Keratinocyte (primary cell): ENCODE measurements at regions not wholly inside any gene's neighbourhood (a gene's known extent, or its start where the extent isn't known, plus 50 kb on each side); places are given as distances from the start of the nearest gene placed in this dataset.

ENCODE experiments used
- DNase-seq: peaks from one replicate; pipeline ENCODE4 v3.0.0-alpha.2; 2011; ENCODE audit warnings: low read depth, missing footprints, low spot score
- FAIRE-seq: peaks from 2 replicates; lab custom pipeline; 2011; peaks lifted over from hg19 to GRCh38; lab: Jason Lieb, UNC
- H2AFZ ChIP-seq: 2 replicates; pipeline ENCODE4 v1.6.0; 2012; ENCODE audit warnings: low read length, control low read depth, inconsistent platforms; ENCODE audit not compliant: control insufficient read depth
- H3K27ac ChIP-seq: 2 replicates; pipeline ENCODE4 v1.5.1; 2011; ENCODE audit warnings: low read length; ENCODE audit not compliant: control insufficient read depth, insufficient read depth
- H3K27me3 ChIP-seq: 3 replicates; pipeline ENCODE4 v1.6.0; 2011; ENCODE audit warnings: low read length; ENCODE audit not compliant: control insufficient read depth, insufficient read depth; ENCODE audit errors: extremely low read depth
- H3K36me3 ChIP-seq, 2 experiments: 2 replicates in 1 of 2; 3 replicates in 1 of 2; pipeline ENCODE4 v1.5.1; 2011; ENCODE audit warnings: low read length in 2 of 2, mild to moderate bottlenecking in 1 of 2; ENCODE audit not compliant: control insufficient read depth in 2 of 2, insufficient read depth in 2 of 2; ENCODE audit errors: extremely low read depth in 1 of 2
- H3K4me1 ChIP-seq: 3 replicates; pipeline ENCODE4 v1.5.1; 2011; ENCODE audit warnings: low read length; ENCODE audit not compliant: control insufficient read depth, insufficient read depth; ENCODE audit errors: extremely low read depth
- H3K4me2 ChIP-seq: 3 replicates; pipeline ENCODE4 v1.6.0; 2011; ENCODE audit warnings: low read depth, low read length; ENCODE audit not compliant: control insufficient read depth, insufficient read depth; ENCODE audit errors: extremely low read depth
- H3K4me3 ChIP-seq, 3 experiments: fragments of 200-600 bp in 1 of 3; sonication (generic) in 1 of 3; 2 replicates in 2 of 3; 3 replicates in 1 of 3; pipeline ENCODE4 v1.5.1; 2011 to 2016; ENCODE audit warnings: low read length in 3 of 3, mild to moderate bottlenecking in 3 of 3, control low read depth in 2 of 3, inconsistent platforms in 1 of 3, low read depth in 1 of 3, mixed read lengths in 1 of 3, mixed run types in 1 of 3, moderate library complexity in 1 of 3; ENCODE audit not compliant: control insufficient read depth in 2 of 3, insufficient read depth in 2 of 3; ENCODE audit errors: extremely low read depth in 1 of 3
- H3K79me2 ChIP-seq: 2 replicates; pipeline ENCODE4 v1.6.0; 2012; ENCODE audit warnings: low read length; ENCODE audit not compliant: control insufficient read depth, insufficient read depth
- H3K9ac ChIP-seq: 3 replicates; pipeline ENCODE4 v1.6.0; 2011; ENCODE audit warnings: low read length; ENCODE audit not compliant: control insufficient read depth, insufficient read depth; ENCODE audit errors: extremely low read depth
- H3K9me1 ChIP-seq: 3 replicates; pipeline ENCODE4 v1.6.0; 2011; ENCODE audit warnings: low read length; ENCODE audit not compliant: control insufficient read depth, insufficient read depth; ENCODE audit errors: extremely low read depth
- H3K9me3 ChIP-seq: 2 replicates; pipeline ENCODE4 v1.5.1; 2012; ENCODE audit warnings: low read depth, low read length; ENCODE audit not compliant: control insufficient read depth
- H4K20me1 ChIP-seq: 3 replicates; pipeline ENCODE4 v1.6.0; 2011; ENCODE audit warnings: low read length; ENCODE audit not compliant: control insufficient read depth, insufficient read depth; ENCODE audit errors: extremely low read depth
- CTCF ChIP-seq, 3 experiments: IDR thresholded peaks in 1 of 3; conservative IDR thresholded peaks in 1 of 3; optimal IDR thresholded peaks in 1 of 3; 2 replicates in 2 of 3; 3 replicates in 1 of 3; pipeline versions ENCODE3 to v1.5.1; 2011; ENCODE audit warnings: low read length in 3 of 3, mild to moderate bottlenecking in 3 of 3, moderate library complexity in 2 of 3, control low read depth in 1 of 3, inconsistent platforms in 1 of 3; ENCODE audit not compliant: insufficient read depth in 2 of 3; ENCODE audit errors: extremely low read depth in 1 of 3
- EZH2 ChIP-seq: IDR thresholded peaks from one replicate; pipeline ENCODE4 v1.6.1; 2012; ENCODE audit warnings: inconsistent platforms, mild to moderate bottlenecking, low read length, moderate library complexity
- dilution Hi-C: fragments of 300-500 bp; cut with MboI; formaldehyde crosslinking; loops from one replicate; pipeline ENCODE4 v1.7.0; 2020; ENCODE audit warnings: low sequenced_read_pairs; ENCODE audit not compliant: extremely low pct_ligation_motif_present

DNA sequence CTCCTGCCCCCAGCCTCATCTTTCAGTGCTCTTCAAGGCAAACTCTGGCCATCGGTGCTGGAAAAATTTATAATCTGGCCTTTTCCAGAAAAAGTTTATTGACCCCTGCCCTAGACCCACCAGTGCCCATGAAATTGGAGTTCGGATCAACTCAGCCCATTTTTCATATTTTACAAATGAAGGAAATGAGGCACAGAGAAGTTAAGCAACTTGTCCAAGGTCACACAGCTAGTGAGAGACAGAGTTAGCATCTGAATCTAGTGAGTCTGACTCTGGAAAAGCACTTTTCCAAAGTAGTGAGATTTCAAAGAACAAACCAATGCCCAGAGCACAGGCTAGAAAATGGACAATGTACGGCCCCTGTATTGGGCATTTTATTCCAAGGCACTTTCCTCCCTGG lies 69.4 kb upstream of the TLE3 start:
- Histone ChIP-seq H3K79me2 (no peaks in the 10 kb centered on the region), H2AFZ (no peak overlapping the region), H3K9me1 (no peaks in the 10 kb centered on the region), H3K36me3 (no peaks in the 10 kb centered on the region), H3K9me3 (no peaks in the 10 kb centered on the region), H3K4me1 (no peaks in the 10 kb centered on the region), H3K9ac (no peak overlapping the region), H4K20me1 (no peaks in the 10 kb centered on the region), H3K4me3 (no peak overlapping the region), H3K27me3 (peaks cover 14% of the 10 kb centered on the region), H3K4me2 (no peak overlapping the region), H3K27ac (no peak overlapping the region)
- dilution Hi-C loops: no loop called here
- DNase-seq (no peak), FAIRE-seq (no peak)
- TF ChIP-seq CTCF (optimal IDR thresholded peaks at IDR 0.05 in 1 of 3, IDR thresholded peaks at IDR 0.05 in 1 of 3, conservative IDR thresholded peaks at IDR 0.05 in 1 of 3; ENCODE audit: extremely low read depth in 1 of 3, insufficient read depth in 2 of 3, low read length in 3 of 3) (no peak), EZH2 (no peak)

DNA sequence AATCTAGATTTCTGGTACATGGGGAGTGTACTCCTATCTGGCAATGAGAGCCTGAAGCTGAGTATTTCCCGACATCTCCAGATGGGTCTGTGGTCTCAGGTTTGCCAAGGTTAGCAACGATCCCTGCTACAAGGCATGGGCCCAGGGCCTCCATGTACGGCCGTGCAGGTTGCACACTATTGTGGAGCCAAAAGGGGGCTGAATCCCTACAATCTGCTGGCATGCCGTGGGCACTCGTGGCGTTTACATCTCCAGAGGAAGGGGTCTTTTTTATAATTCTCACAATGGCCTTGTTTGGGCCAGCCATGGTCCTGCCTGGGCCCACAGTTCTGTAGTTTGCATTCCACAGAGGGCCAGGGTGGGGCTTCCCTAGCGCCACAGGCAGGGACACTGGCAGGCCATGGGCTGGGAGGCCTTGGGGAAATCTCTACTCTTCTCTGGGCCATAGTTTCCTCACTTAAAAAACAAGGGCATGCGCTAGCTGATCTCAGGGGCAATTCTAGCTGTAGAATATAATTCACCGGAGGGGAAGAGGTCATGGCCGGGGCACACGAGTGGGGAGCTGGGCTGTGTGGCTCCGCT lies 68.9 kb upstream of the TLE3 start:
- Histone ChIP-seq H3K4me3 (no peak overlapping the region), H3K27me3 (peaks cover 10% of the 10 kb centered on the region), H3K27ac (no peak overlapping the region), H4K20me1 (no peaks in the 10 kb centered on the region), H3K9me3 (no peaks in the 10 kb centered on the region), H3K4me1 (no peaks in the 10 kb centered on the region), H3K36me3 (no peaks in the 10 kb centered on the region), H3K4me2 (no peak overlapping the region), H3K9ac (no peak overlapping the region), H3K79me2 (no peaks in the 10 kb centered on the region), H2AFZ (no peak overlapping the region), H3K9me1 (no peaks in the 10 kb centered on the region)
- dilution Hi-C loops: no loop called here
- DNase-seq: no peak
- TF ChIP-seq EZH2 (no peak), CTCF (optimal IDR thresholded peaks at IDR 0.05 in 1 of 3, IDR thresholded peaks at IDR 0.05 in 1 of 3, conservative IDR thresholded peaks at IDR 0.05 in 1 of 3; ENCODE audit: extremely low read depth in 1 of 3, insufficient read depth in 2 of 3, low read length in 3 of 3) (no peak)
- no peak for FAIRE-seq
